GM19351 (cell line): ENCODE measurements at regions not wholly inside any gene's neighbourhood (a gene's known extent, or its start where the extent isn't known, plus 50 kb on each side); places are given as distances from the start of the nearest gene placed in this dataset.
"Not testable (repeated sequence)": the region's sequence is repeated elsewhere in the genome, so short reads cannot be mapped to it uniquely, and the experiment has no call there.

Source experiments
- ATAC-seq: cut with Tn5 transposase; IDR thresholded peaks from one replicate; pipeline ENCODE4 v1.9.1; 2021; ENCODE audit warnings: mild to moderate bottlenecking, moderate library complexity; ENCODE audit not compliant: unreplicated experiment

DNA sequence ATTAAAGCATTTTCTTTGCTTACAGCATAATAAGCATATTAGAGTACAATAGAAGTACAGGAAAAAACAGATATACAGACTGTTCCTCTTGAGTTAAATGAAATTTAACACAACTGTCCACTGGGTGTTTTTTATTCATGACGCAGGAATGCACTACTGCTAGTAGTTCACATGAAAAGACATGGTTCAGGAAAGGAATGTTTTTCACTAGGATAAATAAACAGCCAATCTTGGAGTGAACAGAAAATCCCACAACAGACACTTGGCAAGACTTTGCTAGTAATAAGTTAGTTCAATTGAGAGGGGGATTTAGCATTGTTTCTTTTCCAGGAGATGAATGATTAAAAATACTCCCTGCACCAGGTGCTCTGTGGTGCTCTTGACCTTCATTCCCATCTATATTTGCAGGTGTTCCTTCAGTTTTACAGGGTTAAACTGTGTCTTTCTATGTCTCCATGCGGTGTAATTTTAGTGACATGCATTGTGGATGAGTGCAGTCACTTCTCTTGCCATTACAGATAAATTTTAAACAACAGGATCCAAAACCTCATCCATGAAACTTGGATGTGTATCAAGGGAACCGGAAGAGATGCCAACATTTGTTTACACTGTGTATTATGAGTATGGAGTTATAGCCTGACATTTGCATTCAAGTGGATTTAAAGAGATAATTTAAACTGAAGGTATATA is 796.6 kb downstream of the DSC3 start:
- no peak for ATAC-seq

- no peak for ATAC-seq
Measured at GRCh38 chr18:30234755-30235154, 807.8 kb downstream of the DSC3 start.

DNA sequence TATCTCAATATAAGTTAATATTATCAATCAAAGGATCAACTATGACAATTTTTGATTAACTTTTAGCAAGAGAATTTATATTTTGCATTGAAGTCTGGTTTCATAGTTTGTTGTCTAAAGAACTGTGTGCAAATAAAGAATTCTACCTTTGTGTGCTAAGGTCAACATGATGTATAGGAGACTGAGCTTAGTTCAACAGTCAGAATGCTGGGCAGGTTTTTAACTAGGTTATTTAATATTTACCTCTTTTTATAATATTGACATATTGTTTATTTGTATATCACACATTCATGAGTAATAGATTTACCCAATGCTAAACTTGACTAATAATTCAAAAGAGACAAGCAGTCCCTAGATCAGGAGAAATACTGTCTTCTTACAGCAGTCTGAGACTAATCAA is 831.4 kb downstream of the DSC3 start:
- no peak for ATAC-seq

DNA sequence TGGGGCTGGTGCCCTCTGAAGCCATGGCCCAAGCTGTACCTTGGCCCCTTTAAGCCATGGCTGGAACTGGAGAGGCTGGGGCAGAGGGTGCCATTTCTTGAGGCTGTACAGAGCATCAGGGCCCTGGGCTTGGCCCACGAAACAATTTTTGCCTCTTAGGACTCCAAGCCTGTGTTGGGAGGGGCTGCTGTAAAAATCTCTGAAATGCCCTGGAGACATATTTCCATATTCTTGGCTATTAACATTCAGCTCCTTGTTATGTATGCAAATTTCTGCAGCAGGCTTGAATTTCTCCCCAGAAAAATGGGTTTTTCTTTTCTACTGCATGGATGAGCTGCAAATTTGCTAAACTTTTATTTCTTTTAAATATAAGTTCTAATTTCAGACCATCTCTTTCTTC is 834.0 kb downstream of the DSC3 start:
- no peak for ATAC-seq

DNA sequence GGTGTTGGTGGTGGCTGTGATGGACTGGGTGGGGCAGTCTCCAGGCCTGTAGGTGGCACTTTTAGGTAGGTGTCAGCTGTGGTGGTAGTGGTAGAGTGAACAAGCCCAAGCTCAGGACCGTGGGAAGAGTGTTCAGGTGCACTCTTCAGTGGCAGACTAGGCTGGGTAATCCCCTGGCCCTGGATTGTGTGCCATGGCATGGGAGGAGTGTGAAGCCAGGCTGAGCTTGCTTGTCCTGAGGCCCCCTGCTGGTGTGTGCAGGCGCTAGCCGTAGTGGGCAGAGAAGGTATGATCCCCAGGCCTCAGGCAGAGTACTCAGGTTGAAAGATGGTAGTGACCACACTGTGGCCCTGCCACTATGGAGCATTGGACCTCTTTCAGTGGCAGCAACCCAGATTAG is 850.3 kb downstream of the DSC3 start:
- ATAC-seq = no peak

DNA sequence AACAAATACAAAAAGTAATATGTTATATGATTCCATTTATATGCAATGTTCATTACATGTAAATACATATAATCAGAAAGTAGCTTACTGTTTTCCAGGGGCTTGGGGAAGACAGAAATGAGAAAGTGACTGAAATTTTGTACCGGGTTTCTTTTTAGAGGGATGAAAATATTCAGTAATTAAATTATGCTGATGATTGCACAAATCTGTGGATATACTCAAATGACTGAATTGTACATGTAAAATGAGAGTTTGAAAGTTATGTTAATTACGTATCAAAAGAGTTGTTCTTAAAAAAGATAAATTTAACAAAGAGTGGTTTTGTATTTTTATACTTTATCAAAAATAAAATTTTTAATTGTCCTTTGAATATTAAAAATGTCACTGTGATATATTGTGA is 856.3 kb downstream of the DSC3 start:
- ATAC-seq = no peak

DNA sequence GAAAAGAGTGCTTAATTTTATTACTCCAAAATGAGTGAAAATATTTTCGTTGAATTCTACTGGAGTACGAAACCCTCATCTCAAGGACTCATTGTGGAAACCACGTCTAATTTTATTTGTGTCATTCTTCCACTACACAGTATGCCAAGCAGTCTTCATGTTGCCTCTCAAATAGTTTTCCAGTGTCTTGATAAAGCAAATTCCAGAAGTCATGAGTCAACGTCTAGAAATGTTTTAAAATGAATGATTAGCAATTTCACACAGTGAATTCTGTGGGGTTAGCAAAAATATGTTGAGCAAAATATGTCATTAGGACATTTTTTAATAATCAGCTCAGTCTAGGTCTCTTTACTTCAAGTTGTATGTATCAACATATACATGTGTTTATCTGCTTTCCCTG is 865.5 kb downstream of the DSC3 start:
- ATAC-seq = no peak

DNA sequence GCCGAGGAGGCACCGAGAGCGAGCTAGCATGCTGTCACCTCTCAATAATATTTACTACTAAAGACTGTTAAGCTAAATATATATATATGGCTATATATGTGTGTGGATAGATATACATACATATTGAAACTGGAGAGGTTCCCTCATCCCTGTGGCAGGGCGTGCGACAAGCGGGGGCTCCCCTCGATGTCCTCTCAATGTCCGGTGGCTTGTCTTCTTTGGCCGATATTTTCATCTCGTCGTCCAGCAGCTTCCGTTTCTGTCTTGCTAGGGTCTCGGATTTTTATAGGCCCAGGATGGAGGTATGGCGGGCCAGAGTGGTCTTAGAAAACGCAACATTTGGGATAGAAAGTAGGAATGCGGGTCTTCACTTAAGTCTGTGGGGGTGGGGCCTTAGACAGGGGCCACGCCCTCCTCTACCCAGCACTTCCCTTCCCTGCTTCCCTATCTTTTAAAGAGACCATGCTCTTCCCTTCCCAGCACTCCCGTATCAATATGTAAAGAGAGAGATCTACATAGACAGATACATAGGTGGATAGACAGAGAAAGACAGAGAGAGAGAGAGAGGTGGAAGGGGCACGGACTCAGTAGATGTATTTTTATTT is 866.8 kb downstream of the DSC3 start:
- no peak for ATAC-seq

GRCh38 chr18:30175061-30175574 is 867.4 kb downstream of the DSC3 start:
- ATAC-seq = no peak

GRCh38 chr18:30163573-30163972 is 879.0 kb downstream of the DSC3 start:
- ATAC-seq = no peak

- no peak for ATAC-seq
Measured at GRCh38 chr18:30160124-30160523, 882.4 kb downstream of the DSC3 start.

DNA sequence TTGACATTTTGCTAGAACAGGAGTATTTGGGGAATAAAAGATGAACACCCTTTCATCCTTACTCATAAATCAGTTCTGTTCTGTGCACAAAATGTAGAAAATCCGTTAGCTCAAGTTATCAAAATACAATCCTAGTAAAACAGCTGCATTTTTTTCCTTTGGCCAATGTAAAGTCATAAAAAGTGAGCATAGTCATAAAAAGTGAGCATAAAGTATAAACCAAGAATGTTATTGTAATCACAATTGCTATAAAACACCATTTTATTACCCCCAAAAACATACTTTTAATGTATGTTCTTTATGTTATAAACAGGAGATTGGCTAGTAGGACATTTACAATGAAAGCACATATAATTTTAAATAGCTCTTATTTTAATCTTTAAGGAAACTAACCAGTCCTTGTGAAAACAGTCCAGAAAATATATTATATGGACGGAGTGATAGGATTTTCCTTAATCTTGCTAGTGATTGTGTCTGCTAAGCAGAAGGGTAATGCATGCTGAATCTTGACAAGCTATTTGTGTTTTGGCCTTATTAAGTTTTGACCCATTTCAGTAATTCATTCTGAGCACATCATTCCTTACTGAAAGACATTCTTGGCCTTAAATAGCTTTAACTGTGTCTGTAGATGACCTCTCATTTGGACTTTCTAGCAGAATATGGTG is 891.8 kb downstream of the DSC3 start:
- ATAC-seq = no peak

DNA sequence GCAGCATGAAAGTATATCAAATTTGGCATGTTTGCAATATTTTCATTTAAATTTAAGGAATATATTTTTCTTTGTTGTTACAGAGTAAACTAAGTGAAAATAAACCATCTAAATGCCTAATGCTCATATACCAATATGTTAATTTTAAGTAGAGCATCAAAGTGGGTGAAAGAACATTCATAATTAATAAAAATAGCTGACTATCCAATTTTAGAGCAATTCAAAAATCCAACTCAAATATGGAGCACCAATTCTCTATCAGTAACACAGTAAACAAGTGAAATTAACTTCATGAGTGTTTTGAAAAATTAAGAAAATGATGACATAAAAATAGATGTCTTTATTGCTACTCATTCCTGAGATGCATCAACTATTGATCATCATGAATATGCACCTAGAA is 893.0 kb downstream of the DSC3 start:
- ATAC-seq = no peak

DNA sequence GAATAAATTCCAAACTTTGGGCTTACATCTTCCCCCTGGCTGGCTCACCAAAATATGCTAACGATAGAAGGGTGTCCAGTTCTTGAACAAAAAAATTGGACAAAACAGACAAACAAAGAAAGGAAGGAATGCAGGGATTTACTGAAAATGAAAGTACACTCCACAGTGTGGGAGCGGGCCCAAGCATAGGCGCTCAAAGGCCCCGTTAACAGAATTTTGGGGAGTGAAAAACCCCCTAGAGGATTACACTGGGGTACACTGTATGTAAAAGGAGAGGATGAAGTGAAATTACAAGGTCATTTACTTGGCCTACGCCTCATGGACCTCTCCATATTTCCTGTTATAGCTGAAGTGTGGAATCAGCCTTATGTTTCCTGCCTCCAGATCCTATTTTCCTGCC is 899.7 kb downstream of the DSC3 start:
- ATAC-seq = no peak

DNA sequence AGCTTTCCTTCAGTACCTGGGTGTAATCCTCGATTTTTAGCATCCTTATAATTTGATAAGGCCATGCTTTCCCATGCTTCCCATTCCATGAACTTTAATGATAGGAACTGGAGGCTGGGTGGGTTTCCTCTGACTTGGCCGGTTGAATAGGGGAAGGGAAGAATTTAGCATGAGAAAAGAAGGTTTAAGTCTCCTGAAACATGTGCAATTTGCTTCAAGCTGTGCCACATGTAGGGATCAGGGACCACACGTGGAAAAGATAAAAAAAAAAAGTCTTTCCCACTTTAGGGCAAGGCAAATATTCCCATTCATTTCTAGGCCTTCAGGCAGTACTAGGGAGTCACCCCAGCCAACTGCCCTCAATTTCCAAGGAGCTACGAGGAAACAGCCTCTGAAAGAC is 900.3 kb downstream of the DSC3 start:
- no peak for ATAC-seq

GRCh38 chr18:30141506-30141905 is 901.0 kb downstream of the DSC3 start:
- not testable (repeated sequence) for ATAC-seq

- ATAC-seq = no peak
Measured at GRCh38 chr18:30139631-30140287, 902.8 kb downstream of the DSC3 start.

GRCh38 chr18:30135938-30136337 is 906.6 kb downstream of the DSC3 start:
- no peak for ATAC-seq

DNA sequence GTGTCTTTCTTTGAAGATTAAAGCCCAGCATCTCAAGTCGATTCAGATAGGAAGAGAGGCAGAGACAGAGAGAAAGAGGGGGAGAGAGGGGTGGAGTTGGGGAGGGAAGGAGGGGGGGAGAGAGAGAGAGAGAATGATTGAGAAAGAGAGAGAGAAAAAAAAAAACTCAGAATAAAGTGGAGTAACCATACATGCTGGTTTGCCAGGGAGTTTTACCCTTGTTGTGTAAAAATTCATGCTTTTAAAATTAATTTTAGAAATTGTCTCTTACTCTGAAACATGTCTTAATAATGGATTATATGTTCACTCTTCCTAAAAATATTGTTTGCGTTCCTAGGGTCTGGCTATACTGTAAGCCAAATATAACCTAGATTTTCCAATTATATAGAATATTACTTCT is 908.5 kb downstream of the DSC3 start:
- no peak for ATAC-seq

DNA sequence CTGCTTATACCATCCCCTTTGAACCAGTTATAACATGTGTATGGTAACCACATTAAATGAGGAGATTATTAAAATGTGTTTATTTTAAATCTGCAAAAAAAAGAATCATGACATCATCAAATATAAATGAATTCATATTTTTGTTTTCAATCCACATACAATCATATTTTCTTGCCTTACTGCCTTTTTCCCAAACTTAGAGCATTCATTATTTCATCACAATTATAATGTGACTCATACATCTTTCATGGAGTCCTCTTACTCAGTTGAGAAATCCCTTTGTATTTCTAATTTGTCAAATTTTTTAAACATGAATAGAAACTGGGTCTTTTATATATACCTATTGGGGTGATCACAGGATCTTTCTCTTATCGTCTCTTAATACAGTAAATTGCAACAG is 909.6 kb downstream of the DSC3 start:
- no peak for ATAC-seq

DNA sequence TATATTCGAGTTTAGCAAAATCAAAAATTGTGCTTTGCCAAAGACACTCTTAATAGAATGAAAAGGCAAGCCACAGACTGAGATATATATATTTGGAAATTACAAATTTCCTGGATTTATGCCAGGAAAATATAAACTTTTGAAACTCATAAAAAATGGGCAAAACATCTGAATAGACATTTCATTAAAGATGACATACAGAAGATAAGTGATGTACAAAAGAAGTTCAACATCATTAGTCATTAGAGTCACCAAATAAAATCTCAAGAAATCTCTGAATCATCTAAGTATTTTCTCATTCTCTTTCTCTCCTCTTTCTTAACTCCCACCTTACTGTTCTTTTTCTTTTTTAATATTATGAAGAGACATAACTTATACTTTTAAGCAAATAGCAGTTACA is 921.1 kb downstream of the DSC3 start:
- no peak for ATAC-seq

- ATAC-seq = no peak
Measured at GRCh38 chr18:30113454-30113853, 929.1 kb downstream of the DSC3 start.
